ENCODE measurements at regions not wholly inside any gene's neighbourhood (a gene's known extent, or its start where the extent isn't known, plus 50 kb on each side); places are given as distances from the start of the nearest gene placed in this dataset.
"Not testable (repeated sequence)": the region's sequence is repeated elsewhere in the genome, so short reads cannot be mapped to it uniquely, and the experiment has no call there.

DNA sequence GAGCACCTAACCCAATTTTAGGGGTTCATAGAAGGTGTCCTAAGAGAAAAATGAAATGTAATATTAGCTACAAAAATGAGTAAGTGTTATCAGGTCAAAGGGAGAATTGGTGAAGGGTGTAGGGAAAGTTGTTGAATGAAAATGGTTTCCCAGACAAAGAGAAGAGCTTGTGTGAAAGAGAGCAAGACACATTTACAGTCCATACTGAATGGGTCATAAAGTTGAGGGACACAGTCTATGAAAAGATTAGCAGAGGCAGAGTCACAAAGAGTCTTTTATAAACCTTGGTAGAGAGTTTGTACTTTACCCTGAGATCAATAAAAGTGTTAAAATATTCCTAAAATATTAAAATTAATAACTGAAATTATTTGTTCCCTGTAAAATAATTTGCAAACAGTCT lies 759.4 kb downstream of the DIAPH3 start:
- Histone ChIP-seq H3K4me3 (no peak overlapping the region), H3K27me3 (no peaks in the 10 kb centered on the region), H3K27ac (no peak overlapping the region), H3K4me1 (no peaks in the 10 kb centered on the region), H3K36me3 (ENCODE audit: low read depth, missing control alignments) (no peaks in the 10 kb centered on the region), H3K9me3 (no peaks in the 10 kb centered on the region)
- intact Hi-C loops (cut with DNase I; ENCODE audit: low total_unique reads): no loop called here
- no peak for DNase-seq
- no peak for TF ChIP-seq POLR2A (IDR thresholded peaks at IDR 0.05)
- TF ChIP-seq, protein P1, sequence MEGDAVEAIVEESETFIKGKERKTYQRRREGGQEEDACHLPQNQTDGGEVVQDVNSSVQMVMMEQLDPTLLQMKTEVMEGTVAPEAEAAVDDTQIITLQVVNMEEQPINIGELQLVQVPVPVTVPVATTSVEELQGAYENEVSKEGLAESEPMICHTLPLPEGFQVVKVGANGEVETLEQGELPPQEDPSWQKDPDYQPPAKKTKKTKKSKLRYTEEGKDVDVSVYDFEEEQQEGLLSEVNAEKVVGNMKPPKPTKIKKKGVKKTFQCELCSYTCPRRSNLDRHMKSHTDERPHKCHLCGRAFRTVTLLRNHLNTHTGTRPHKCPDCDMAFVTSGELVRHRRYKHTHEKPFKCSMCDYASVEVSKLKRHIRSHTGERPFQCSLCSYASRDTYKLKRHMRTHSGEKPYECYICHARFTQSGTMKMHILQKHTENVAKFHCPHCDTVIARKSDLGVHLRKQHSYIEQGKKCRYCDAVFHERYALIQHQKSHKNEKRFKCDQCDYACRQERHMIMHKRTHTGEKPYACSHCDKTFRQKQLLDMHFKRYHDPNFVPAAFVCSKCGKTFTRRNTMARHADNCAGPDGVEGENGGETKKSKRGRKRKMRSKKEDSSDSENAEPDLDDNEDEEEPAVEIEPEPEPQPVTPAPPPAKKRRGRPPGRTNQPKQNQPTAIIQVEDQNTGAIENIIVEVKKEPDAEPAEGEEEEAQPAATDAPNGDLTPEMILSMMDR (IDR thresholded peaks at IDR 0.05): no peak

DNA sequence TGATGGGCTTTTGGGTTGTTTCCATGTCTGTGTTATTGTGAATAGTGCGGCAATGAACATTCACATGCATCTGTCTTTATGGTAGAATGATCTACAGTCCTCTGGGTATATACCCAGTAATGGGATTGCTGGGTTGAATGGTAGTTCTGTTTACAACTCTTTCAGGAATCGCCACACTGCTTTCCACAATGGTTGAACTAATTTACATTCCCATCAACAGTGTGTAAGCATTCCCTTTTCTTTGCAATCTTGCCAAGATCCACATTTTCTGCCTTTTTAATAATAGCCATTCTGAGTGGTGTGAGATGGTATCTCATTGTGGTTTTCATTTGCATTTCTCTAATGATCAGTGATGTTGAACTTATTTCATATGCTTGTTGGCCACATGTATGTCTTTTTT lies 756.5 kb downstream of the DIAPH3 start:
- 96 to 97% methylated on average over 2 of the region's 2 CpGs for WGBS, 2 donors
- DNase-seq; intact Hi-C loops (cut with DNase I; ENCODE audit: low total_unique reads): not testable (repeated sequence)

DNA sequence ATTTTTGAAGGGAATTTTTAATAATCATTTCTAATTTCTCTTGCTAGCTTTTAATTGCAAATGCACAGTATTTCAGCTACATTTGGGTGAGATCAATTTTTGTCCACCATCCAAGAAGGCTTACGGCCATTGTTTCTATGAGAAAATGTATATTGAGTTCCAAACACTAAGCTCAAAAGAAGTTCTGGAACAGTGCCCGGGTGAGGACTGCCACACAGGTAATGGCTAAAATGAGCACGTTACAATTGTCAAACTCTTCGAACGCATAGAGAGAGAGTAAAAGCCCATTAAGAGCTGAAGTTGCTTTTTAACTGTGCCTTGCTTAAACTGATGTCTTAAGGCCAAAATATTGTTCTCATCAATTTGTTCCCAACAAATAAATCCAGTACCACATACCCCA lies 755.0 kb downstream of the DIAPH3 start:
- Histone ChIP-seq H3K9me3 (no peaks in the 10 kb centered on the region), H3K27ac (no peak overlapping the region), H3K36me3 (ENCODE audit: low read depth, missing control alignments) (no peaks in the 10 kb centered on the region), H3K4me1 (no peaks in the 10 kb centered on the region), H3K4me3 (no peak overlapping the region), H3K27me3 (no peaks in the 10 kb centered on the region)
- no peak for DNase-seq
- TF ChIP-seq, protein P1 (IDR thresholded peaks at IDR 0.05): no peak
- 91 to 93% methylated on average over 5 of the region's 5 CpGs for WGBS, 2 donors
- intact Hi-C loops (cut with DNase I; ENCODE audit: low total_unique reads): no loop called here

More for the DNA sequence above, 756.5 kb downstream of the DIAPH3 start:
- not testable (repeated sequence) for H3K4me3 ChIP-seq; H3K4me1 ChIP-seq; H3K27ac ChIP-seq; H3K36me3 ChIP-seq (ENCODE audit: low read depth, missing control alignments); H3K27me3 ChIP-seq; H3K9me3 ChIP-seq

DNA sequence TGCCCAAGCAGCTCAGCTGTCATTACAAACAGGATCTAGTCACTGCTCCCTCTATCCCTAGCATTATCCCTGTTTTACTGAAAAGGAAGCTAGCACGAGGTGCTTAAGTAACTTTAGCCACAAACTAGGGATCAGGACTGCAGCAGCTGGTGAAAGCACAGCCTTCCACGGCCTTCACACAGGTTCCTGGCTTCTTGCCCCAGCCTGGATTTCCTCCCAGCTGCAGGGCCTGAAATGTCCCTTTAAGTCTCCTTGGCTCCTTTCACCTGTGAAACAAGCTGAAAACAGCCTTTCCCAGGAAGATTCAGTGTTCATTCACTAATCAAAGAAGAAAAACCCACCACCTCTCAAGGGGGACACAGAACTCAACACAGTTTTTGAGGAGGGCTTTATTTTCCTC lies 754.5 kb downstream of the DIAPH3 start:
- 20 to 25% methylated on average over 2 of the region's 2 CpGs for WGBS, 2 donors
- Histone ChIP-seq H3K27ac (no peak overlapping the region), H3K4me3 (no peak overlapping the region), H3K9me3 (no peaks in the 10 kb centered on the region), H3K27me3 (no peaks in the 10 kb centered on the region), H3K36me3 (ENCODE audit: low read depth, missing control alignments) (no peaks in the 10 kb centered on the region), H3K4me1 (no peaks in the 10 kb centered on the region)
- intact Hi-C loops (cut with DNase I; ENCODE audit: low total_unique reads): no loop called here
- peak; percentile 49 for DNase-seq
- TF ChIP-seq, protein P1 (IDR thresholded peaks at IDR 0.05): no peak
- TF ChIP-seq POLR2A (IDR thresholded peaks at IDR 0.05): no peak

DNA sequence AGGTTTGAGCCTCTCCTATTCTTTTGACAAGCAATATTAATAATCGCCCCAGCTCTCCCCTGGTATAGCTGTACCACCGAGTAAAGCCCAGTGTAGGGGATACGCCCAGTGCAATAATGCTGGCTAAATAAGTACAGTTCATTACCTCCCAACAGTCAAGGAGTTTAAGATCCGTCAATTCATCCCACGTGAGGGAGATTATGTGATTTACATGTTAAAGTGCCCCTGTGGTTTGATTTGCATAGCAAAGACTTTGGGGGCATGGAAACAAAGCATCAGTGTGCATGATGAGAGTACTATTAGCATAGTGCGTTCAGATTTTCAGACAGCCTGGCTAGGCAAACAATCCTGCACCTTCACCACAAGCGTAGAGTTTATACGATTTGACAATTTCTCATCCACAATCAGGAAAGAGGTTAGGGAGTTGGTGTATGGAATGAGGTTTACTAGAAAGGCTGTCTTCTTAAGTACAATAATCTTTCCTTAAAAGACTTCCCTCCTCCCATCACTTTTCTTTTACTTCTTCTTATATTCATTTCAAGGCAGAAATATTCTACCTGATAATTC lies 754.0 kb downstream of the DIAPH3 start:
- Histone ChIP-seq H3K27ac (no peak overlapping the region), H3K27me3 (no peaks in the 10 kb centered on the region), H3K4me1 (no peaks in the 10 kb centered on the region), H3K4me3 (no peak overlapping the region), H3K36me3 (ENCODE audit: low read depth, missing control alignments) (no peaks in the 10 kb centered on the region), H3K9me3 (no peaks in the 10 kb centered on the region)
- intact Hi-C loops (cut with DNase I; ENCODE audit: low total_unique reads): no loop called here
- DNase-seq: no peak
- WGBS, 2 donors: 66 to 79% methylated on average over 8 of the region's 8 CpGs
- TF ChIP-seq, protein P1 (IDR thresholded peaks at IDR 0.05): no peak
- TF ChIP-seq POLR2A (IDR thresholded peaks at IDR 0.05): no peak
